HCT116 (cell line): ENCODE measurements at regions not wholly inside any gene's neighbourhood (a gene's known extent, or its start where the extent isn't known, plus 50 kb on each side); places are given as distances from the start of the nearest gene placed in this dataset.

Source experiments
- ATAC-seq: fragments of 200-7000 bp; cut with Tn5 transposase; 2 replicates; pipeline ENCODE4 v1.9.1; 2020; ENCODE audit warnings: mild to moderate bottlenecking, moderate library complexity
- BruUV-seq: library from RNA; stranded (reverse); fragments of 400-500 nt; replicated peaks from 2 replicates; lab custom pipeline; 2021; lab: Mats Ljungman, UMichigan
- CTCF ChIA-PET: fragments of 300-600 bp; sonication (Branson Sonifier 250); formaldehyde crosslinking; loops from one replicate; lab custom pipeline; 2021; ENCODE audit warnings: antibody characterized with exemption; lab: Charles Lee
- POLR2A ChIA-PET: fragments of 300-600, 350-600 bp; sonication (Branson Sonifier 250); formaldehyde crosslinking; loops from one replicate; lab custom pipeline; 2021; ENCODE audit warnings: antibody characterized with exemption; lab: Charles Lee
- RAD21 ChIA-PET, 2 experiments: fragments of 300-600 bp; sonication (Branson Sonifier 250); formaldehyde crosslinking; loops; one replicate each; lab custom pipeline; 2023; ENCODE audit warnings: low total read pairs in 2 of 2; ENCODE audit not compliant: uncharacterized antibody in 2 of 2, unreplicated experiment in 2 of 2, low non-redundant PET in 1 of 2; lab: Charles Lee
- DNase-seq: peaks from one replicate; pipeline ENCODE4 v3.0.0-alpha.2; 2010; ENCODE audit warnings: low read depth, low spot score
- H2AFZ ChIP-seq: fragments of 200-600 bp; shearing (Covaris generic), sonication (generic); 2 replicates; pipeline ENCODE4 v1.6.1; 2017; ENCODE audit warnings: low read depth, mixed run types, mixed read lengths, antibody characterized with exemption, low read length; ENCODE audit not compliant: poor library complexity, severe bottlenecking
- H3K27ac ChIP-seq: 2 replicates; pipeline ENCODE4 v1.5.1; 2012; ENCODE audit warnings: low read depth, low read length
- H3K27me3 ChIP-seq: fragments of 200-600 bp; sonication (generic); 2 replicates; pipeline ENCODE4 v1.6.1; 2016; ENCODE audit warnings: mixed run types, low read length, mixed read lengths; ENCODE audit not compliant: insufficient read depth
- H3K36me3 ChIP-seq, 2 experiments: fragments of 200-500 bp in 1 of 2; fragments of 200-600 bp in 1 of 2; sonication (Bioruptor generic) in 1 of 2; sonication (generic) in 1 of 2; 2 replicates each; pipeline versions ENCODE4 v1.5.1 to v1.6.1; 2014 to 2016; ENCODE audit warnings: low read length in 2 of 2, inconsistent platforms in 1 of 2, mixed read lengths in 1 of 2, mixed run types in 1 of 2; ENCODE audit not compliant: insufficient read depth in 2 of 2, control insufficient read depth in 1 of 2
- H3K4me1 ChIP-seq, 2 experiments: fragments of 200-600 bp in 1 of 2; sonication (generic) in 1 of 2; 2 replicates each; pipeline versions ENCODE4 v1.5.1 to v1.6.1; 2012 to 2017; ENCODE audit warnings: low read length in 2 of 2, inconsistent platforms in 1 of 2, mild to moderate bottlenecking in 1 of 2, mixed read lengths in 1 of 2, mixed run types in 1 of 2, moderate library complexity in 1 of 2; ENCODE audit not compliant: insufficient read depth in 2 of 2, control insufficient read depth in 1 of 2
- H3K4me2 ChIP-seq: fragments of 200-600 bp; sonication (generic); 2 replicates; pipeline ENCODE4 v1.6.1; 2017; ENCODE audit warnings: mixed run types, low read length, mixed read lengths
- H3K4me3 ChIP-seq, 2 experiments: fragments of 200-600 bp in 1 of 2; sonication (generic) in 1 of 2; replicated peaks in 1 of 2; 2 replicates each; pipeline ENCODE4 v1.5.1; 2011 to 2016; ENCODE audit warnings: low read length in 2 of 2, control low read depth in 1 of 2, low read depth in 1 of 2, mild to moderate bottlenecking in 1 of 2, mixed read lengths in 1 of 2, mixed run types in 1 of 2
- H3K79me2 ChIP-seq: fragments of 200-600 bp; sonication (generic); 2 replicates; pipeline ENCODE4 v1.6.1; 2017; ENCODE audit warnings: mild to moderate bottlenecking, mixed run types, low read length, moderate library complexity, mixed read lengths; ENCODE audit not compliant: insufficient read depth
- H3K9ac ChIP-seq: fragments of 200-600 bp; sonication (generic); 2 replicates; pipeline ENCODE4 v1.6.1; 2016; ENCODE audit warnings: low read length, mixed read lengths
- H3K9me2 ChIP-seq: fragments of 200-600 bp; sonication (generic), shearing (Covaris generic); 2 replicates; pipeline ENCODE4 v1.6.1; 2017; ENCODE audit warnings: mixed run types, mild to moderate bottlenecking, moderate library complexity; ENCODE audit not compliant: insufficient read depth
- H3K9me3 ChIP-seq, 2 experiments: fragments of 200-500 bp in 1 of 2; fragments of 200-600 bp in 1 of 2; sonication (Bioruptor generic) in 1 of 2; sonication (generic) in 1 of 2; 2 replicates each; pipeline ENCODE4 v1.6.1; 2014 to 2017; ENCODE audit warnings: low read length in 2 of 2, mixed read lengths in 2 of 2, inconsistent platforms in 1 of 2, low read depth in 1 of 2, mild to moderate bottlenecking in 1 of 2, mixed run types in 1 of 2, moderate library complexity in 1 of 2; ENCODE audit not compliant: control insufficient read depth in 1 of 2, insufficient read depth in 1 of 2
- H4K20me1 ChIP-seq: fragments of 200-600 bp; sonication (generic), shearing (Covaris generic); 2 replicates; pipeline ENCODE4 v1.6.1; 2017; ENCODE audit warnings: mixed run types, mild to moderate bottlenecking, moderate library complexity; ENCODE audit not compliant: insufficient read depth
- CBX3 ChIP-seq: IDR thresholded peaks from 2 replicates; pipeline ENCODE4 v1.6.1; 2012; ENCODE audit warnings: low read depth
- ELF1 ChIP-seq: IDR thresholded peaks from 2 replicates; pipeline ENCODE4 v1.6.1; 2012; ENCODE audit warnings: low read depth, borderline replicate concordance
- EZH2phosphoT487 ChIP-seq: fragments of 200-600 bp; IDR thresholded peaks from 2 replicates; pipeline ENCODE4 v1.6.1; 2018; ENCODE audit warnings: antibody characterized with exemption, borderline replicate concordance
- FOSL1 ChIP-seq: IDR thresholded peaks from 2 replicates; pipeline ENCODE4 v1.6.1; 2012; ENCODE audit warnings: low read depth
- JUND ChIP-seq: IDR thresholded peaks from 2 replicates; pipeline ENCODE4 v1.6.1; 2012
- POLR2A ChIP-seq: IDR thresholded peaks from 2 replicates; pipeline ENCODE4 v1.7.0; 2011; ENCODE audit warnings: borderline replicate concordance; ENCODE audit not compliant: insufficient read depth, insufficient read length; ENCODE audit errors: extremely low read depth
- RAD21 ChIP-seq: IDR thresholded peaks from 2 replicates; pipeline ENCODE4 v1.6.1; 2012; ENCODE audit warnings: low read depth, mild to moderate bottlenecking
- SRF ChIP-seq: IDR thresholded peaks from 2 replicates; pipeline ENCODE4 v1.6.1; 2012; ENCODE audit warnings: low read depth
- TCF7L2 ChIP-seq: IDR thresholded peaks from 2 replicates; pipeline ENCODE4 v1.7.0; 2011; ENCODE audit warnings: borderline replicate concordance, inconsistent platforms; ENCODE audit not compliant: insufficient read depth, insufficient read length; ENCODE audit errors: extremely low read depth
- YY1 ChIP-seq: IDR thresholded peaks from 2 replicates; pipeline ENCODE4 v1.6.1; 2011; ENCODE audit warnings: low read length, low read depth, moderate library complexity, mild to moderate bottlenecking; ENCODE audit not compliant: insufficient replicate concordance; ENCODE audit errors: extremely low read depth
- ZBTB33 ChIP-seq: IDR thresholded peaks from 2 replicates; pipeline ENCODE4 v1.6.1; 2011; ENCODE audit warnings: mild to moderate bottlenecking, low read length, moderate library complexity; ENCODE audit not compliant: insufficient replicate concordance; ENCODE audit errors: extremely low read depth
- ZFX ChIP-seq: fragments of 450-650 bp; IDR thresholded peaks from 2 replicates; pipeline ENCODE4 v1.6.1; 2017
- ZNF274 ChIP-seq: fragments of 200-500 bp; sonication (Bioruptor generic); IDR thresholded peaks from 2 replicates; pipeline ENCODE4 v1.6.1; 2014; ENCODE audit warnings: mild to moderate bottlenecking, low read depth, low read length, inconsistent platforms
- intact Hi-C: fragments of 100-400 bp; cut with micrococcal nuclease; formaldehyde crosslinking; loops from 2 replicates; pipeline ENCODE4 v1.10.0; 2022

- CTCF ChIA-PET, result no interaction called here
- Histone ChIP-seq H3K79me2 (no peaks in the 10 kb centered on the region), H3K9me3 (no peaks in the 10 kb centered on the region), H3K27ac (no peak overlapping the region), H3K27me3 (peaks cover 28% of the 10 kb centered on the region), H3K9me2 (no peaks in the 10 kb centered on the region), H3K36me3 (no peaks in the 10 kb centered on the region), H3K4me3 (no peak overlapping the region), H3K4me2 (no peak overlapping the region), H2AFZ (no peak overlapping the region)
- intact Hi-C loops, result no loop called here
- POLR2A ChIA-PET, result no interaction called here
- RAD21 ChIA-PET, result no interaction called here
- no TSS peak for BruUV-seq
- ATAC-seq (no peak), DNase-seq (no peak)
- TF ChIP-seq JUND, result no peak
- no peak for TF ChIP-seq FOSL1
- no peak for TF ChIP-seq POLR2A
- TF ChIP-seq ZFX, result no peak
- no peak for TF ChIP-seq TCF7L2
- no peak for TF ChIP-seq EZH2phosphoT487
- TF ChIP-seq SRF, result no peak
- TF ChIP-seq ZBTB33, result no peak
- TF ChIP-seq ZNF274, result no peak
- no peak for TF ChIP-seq YY1
- TF ChIP-seq ELF1, result no peak
- TF ChIP-seq RAD21, result no peak
- TF ChIP-seq CBX3, result no peak
- TF ChIP-seq, all 23 proteins: peak for 0
- Histone ChIP-seq H3K4me1 (no peaks in the 10 kb centered on the region), H4K20me1 (no peaks in the 10 kb centered on the region), H3K9ac (no peak overlapping the region)
Observed at GRCh38 chr6:167717867-167718266, 108.8 kb upstream of the AFDN start.
